B cell (primary cell): ENCODE measurements at regions not wholly inside any gene's neighbourhood (a gene's known extent, or its start where the extent isn't known, plus 50 kb on each side); places are given as distances from the start of the nearest gene placed in this dataset.

ENCODE experiments used
- ATAC-seq: fragments of 200-7000 bp; cut with Tn5 transposase; one replicate; pipeline ENCODE4 v1.10.0; 2021; ENCODE audit warnings: low read depth, mild to moderate bottlenecking, moderate number of reproducible peaks, moderate library complexity
- CTCF ChIA-PET: fragments of 350-600 bp; sonication (Branson Sonifier 250); formaldehyde crosslinking; loops from one replicate; lab custom pipeline; 2021; ENCODE audit warnings: antibody characterized with exemption, inconsistent platforms; lab: Charles Lee
- POLR2A ChIA-PET: fragments of 350-600 bp; sonication (Branson Sonifier 250); formaldehyde crosslinking; loops from one replicate; lab custom pipeline; 2021; ENCODE audit warnings: antibody characterized with exemption; lab: Charles Lee
- DNase-seq: peaks from one replicate; pipeline ENCODE4 v3.0.0; 2013
- H2AFZ ChIP-seq: 2 replicates; pipeline ENCODE4 v1.6.1; 2012; ENCODE audit warnings: mild to moderate bottlenecking, low read depth, low read length; ENCODE audit not compliant: insufficient read depth, poor library complexity, severe bottlenecking
- H3K27ac ChIP-seq, 2 donors: 1 replicate in 1 of 2; 2 replicates in 1 of 2; pipeline ENCODE4 v1.5.1; 2012 to 2013; ENCODE audit warnings: low read length in 2 of 2, mild to moderate bottlenecking in 2 of 2, moderate library complexity in 1 of 2
- H3K27me3 ChIP-seq, 4 experiments: fragments of 200-600 bp in 1 of 4; sonication (generic) in 1 of 4; replicated peaks in 1 of 4; 1 replicate in 2 of 4; 2 replicates in 2 of 4; pipeline versions ENCODE4 v1.6.1 to v1.7.0; 2013 to 2016; ENCODE audit warnings: low read length in 3 of 4, mild to moderate bottlenecking in 2 of 4, mixed read lengths in 1 of 4, moderate library complexity in 1 of 4; ENCODE audit not compliant: insufficient read depth in 4 of 4, control insufficient read depth in 3 of 4; ENCODE audit errors: control extremely low read depth in 1 of 4
- H3K36me3 ChIP-seq, 2 experiments: replicated peaks in 1 of 2; 1 replicate in 1 of 2; 2 replicates in 1 of 2; pipeline versions ENCODE4 v1.6.1 to v1.7.1; 2013; ENCODE audit warnings: low read length in 1 of 2; ENCODE audit not compliant: insufficient read depth in 2 of 2, control insufficient read depth in 1 of 2; ENCODE audit errors: control extremely low read depth in 1 of 2, extremely low read depth in 1 of 2
- H3K4me1 ChIP-seq, 2 donors: fragments of 200-600 bp in 1 of 2; sonication (generic) in 1 of 2; 1 replicate in 1 of 2; 2 replicates in 1 of 2; pipeline versions ENCODE4 v1.5.1 to v1.6.1; 2013 to 2017; ENCODE audit warnings: low read length in 2 of 2; ENCODE audit not compliant: control insufficient read depth in 2 of 2, insufficient read depth in 2 of 2
- H3K4me2 ChIP-seq: replicated peaks from 2 replicates; pipeline ENCODE3; 2012; ENCODE audit warnings: mild to moderate bottlenecking, low read depth, low read length; ENCODE audit not compliant: poor library complexity, severe bottlenecking
- H3K4me3 ChIP-seq, 5 experiments: fragments of 200-600 bp in 1 of 5; sonication (generic) in 1 of 5; 1 replicate in 3 of 5; 2 replicates in 2 of 5; pipeline versions ENCODE4 v1.5.1 to v1.7.0; 2011 to 2016; ENCODE audit warnings: low read length in 4 of 5, mild to moderate bottlenecking in 4 of 5, low read depth in 2 of 5, control low read depth in 1 of 5, moderate library complexity in 1 of 5; ENCODE audit not compliant: insufficient read depth in 1 of 5; ENCODE audit errors: control extremely low read depth in 1 of 5, extremely low read depth in 1 of 5
- H3K79me2 ChIP-seq: fragments of 200-600 bp; sonication (generic); one replicate; pipeline ENCODE4 v1.6.0; 2016; ENCODE audit warnings: low read length; ENCODE audit not compliant: control insufficient read depth, insufficient read depth
- H3K9ac ChIP-seq: fragments of 200-600 bp; sonication (generic); 2 replicates; pipeline ENCODE4 v1.6.1; 2017; ENCODE audit warnings: mild to moderate bottlenecking, low read length, moderate library complexity
- H3K9me3 ChIP-seq, 3 donors: one replicate each; pipeline versions ENCODE4 v1.6.1 to v1.7.1; 2013; ENCODE audit warnings: low read length in 2 of 3; ENCODE audit not compliant: control insufficient read depth in 2 of 3, insufficient read depth in 1 of 3; ENCODE audit errors: control extremely low read depth in 1 of 3
- H4K20me1 ChIP-seq: 2 replicates; pipeline ENCODE4 v1.6.0; 2012; ENCODE audit warnings: mild to moderate bottlenecking, low read length; ENCODE audit not compliant: insufficient read depth, control insufficient read depth, poor library complexity, severe bottlenecking
- H3K27ac Mint-ChIP-seq: one replicate; pipeline ENCODE4 v1.8.0; 2021; ENCODE audit warnings: mixed read lengths
- H3K27me3 Mint-ChIP-seq: one replicate; pipeline ENCODE4 v1.8.0; 2021; ENCODE audit warnings: mixed read lengths
- H3K4me1 Mint-ChIP-seq: one replicate; pipeline ENCODE4 v1.8.0; 2021; ENCODE audit warnings: mixed read lengths
- H3K4me3 Mint-ChIP-seq: one replicate; pipeline ENCODE4 v1.8.0; 2021; ENCODE audit warnings: mixed read lengths
- H3K9me3 Mint-ChIP-seq: one replicate; pipeline ENCODE4 v1.8.0; 2022; ENCODE audit warnings: mixed read lengths; ENCODE audit not compliant: insufficient read depth
- EZH2 ChIP-seq: IDR thresholded peaks from 2 replicates; pipeline ENCODE4 v1.6.1; 2012; ENCODE audit warnings: borderline replicate concordance, low read depth, mild to moderate bottlenecking, moderate library complexity, low read length; ENCODE audit not compliant: insufficient read depth, poor library complexity, severe bottlenecking
- WGBS: methylation state at CpG from one replicate; pipeline ENCODE4 v1.1.5; 2013; ENCODE audit warnings: missing lambda C conversion rate; ENCODE audit not compliant: insufficient coverage; 5-methylcytosine and 5-hydroxymethylcytosine counted together
- intact Hi-C: fragments of 100-400 bp; cut with micrococcal nuclease; formaldehyde crosslinking; loops from one replicate; pipeline ENCODE4 v1.10.0; 2022
- TF ChIP-seq, protein P1 (sequence below): fragments of 200-600 bp; IDR thresholded peaks from one replicate; pipeline ENCODE4 v1.8.0; 2022; ENCODE audit warnings: antibody characterized with exemption, mild to moderate bottlenecking

DNA sequence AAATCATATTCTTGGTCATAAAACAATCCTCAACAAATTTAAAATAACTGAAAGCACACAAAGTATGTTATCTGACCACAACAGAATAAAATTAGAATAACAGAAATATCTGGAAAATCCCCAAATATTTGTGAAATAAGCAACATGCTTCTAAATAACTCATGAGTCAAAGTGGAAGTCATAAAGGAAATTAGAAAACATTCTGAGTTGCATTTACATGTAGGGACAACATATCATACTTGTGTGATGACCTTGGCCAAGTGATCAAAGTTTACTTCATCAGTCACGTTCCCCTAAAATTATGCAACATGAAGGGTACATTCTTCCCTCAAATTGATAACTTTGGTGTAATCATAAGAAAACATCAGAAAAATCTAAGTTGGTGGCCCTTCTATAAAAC lies 64.7 kb downstream of the CSF2 start:
- H3K27me3 ChIP-seq: peaks cover 0 to 5% (median 0%) of the 10 kb centered on the region in 4 experiments
- H4K20me1 ChIP-seq: no peaks in the 10 kb centered on the region
- DNase-seq (no peak), ATAC-seq (no peak)
- no peak overlapping the region for H3K9ac ChIP-seq
- H3K9me3 ChIP-seq: peaks cover 0 to 3% (median 0%) of the 10 kb centered on the region in 3 donors
- no peaks in the 10 kb centered on the region for H3K4me1 ChIP-seq
- no peaks in the 10 kb centered on the region for H3K79me2 ChIP-seq
- CTCF ChIA-PET: no interaction called here
- no peaks in the 10 kb centered on the region for H3K4me1 Mint-ChIP-seq
- H3K9me3 Mint-ChIP-seq: peaks cover 11% of the 10 kb centered on the region
- H3K4me3 ChIP-seq: no peak overlapping the region
- H3K4me3 Mint-ChIP-seq: no peak overlapping the region
- TF ChIP-seq EZH2: no peak
- TF ChIP-seq, protein P1, sequence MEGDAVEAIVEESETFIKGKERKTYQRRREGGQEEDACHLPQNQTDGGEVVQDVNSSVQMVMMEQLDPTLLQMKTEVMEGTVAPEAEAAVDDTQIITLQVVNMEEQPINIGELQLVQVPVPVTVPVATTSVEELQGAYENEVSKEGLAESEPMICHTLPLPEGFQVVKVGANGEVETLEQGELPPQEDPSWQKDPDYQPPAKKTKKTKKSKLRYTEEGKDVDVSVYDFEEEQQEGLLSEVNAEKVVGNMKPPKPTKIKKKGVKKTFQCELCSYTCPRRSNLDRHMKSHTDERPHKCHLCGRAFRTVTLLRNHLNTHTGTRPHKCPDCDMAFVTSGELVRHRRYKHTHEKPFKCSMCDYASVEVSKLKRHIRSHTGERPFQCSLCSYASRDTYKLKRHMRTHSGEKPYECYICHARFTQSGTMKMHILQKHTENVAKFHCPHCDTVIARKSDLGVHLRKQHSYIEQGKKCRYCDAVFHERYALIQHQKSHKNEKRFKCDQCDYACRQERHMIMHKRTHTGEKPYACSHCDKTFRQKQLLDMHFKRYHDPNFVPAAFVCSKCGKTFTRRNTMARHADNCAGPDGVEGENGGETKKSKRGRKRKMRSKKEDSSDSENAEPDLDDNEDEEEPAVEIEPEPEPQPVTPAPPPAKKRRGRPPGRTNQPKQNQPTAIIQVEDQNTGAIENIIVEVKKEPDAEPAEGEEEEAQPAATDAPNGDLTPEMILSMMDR: no peak
- no peaks in the 10 kb centered on the region for H3K36me3 ChIP-seq
- no peak overlapping the region for H3K4me2 ChIP-seq
- POLR2A ChIA-PET: no interaction called here
- no peak overlapping the region for H3K27ac Mint-ChIP-seq
- no peak overlapping the region for H2AFZ ChIP-seq
- no CpG with 5 or more reads among the region's 1 CpG for WGBS
- intact Hi-C loops: no loop called here
- H3K27ac ChIP-seq: no peak overlapping the region
- H3K27me3 Mint-ChIP-seq: peaks cover 30% of the 10 kb centered on the region
